ENCODE measurements at regions not wholly inside any gene's neighbourhood (a gene's known extent, or its start where the extent isn't known, plus 50 kb on each side); places are given as distances from the start of the nearest gene placed in this dataset.

DNA sequence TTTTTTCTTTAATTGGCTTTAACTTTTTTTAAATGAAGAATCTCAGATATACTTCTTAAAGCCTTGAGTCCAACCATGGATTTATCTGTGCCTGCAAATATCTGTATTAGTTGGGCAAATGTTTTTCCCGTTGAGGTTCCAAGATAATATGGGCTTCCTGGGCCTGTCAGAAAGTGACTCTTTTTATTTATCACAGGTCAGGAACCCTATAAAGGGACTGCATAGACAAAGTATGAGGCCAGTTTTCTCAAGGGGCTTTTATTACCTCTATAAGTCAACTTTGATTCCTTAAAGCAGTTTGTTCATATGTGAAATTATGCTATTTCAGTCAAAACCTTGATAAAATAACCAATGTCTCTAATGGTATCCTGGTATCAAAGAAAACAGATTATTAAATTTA lies 80.2 kb upstream of the BMP2K start:
- 56 to 64% methylated on average over 1 of the region's 1 CpG for WGBS, 2 donors

DNA sequence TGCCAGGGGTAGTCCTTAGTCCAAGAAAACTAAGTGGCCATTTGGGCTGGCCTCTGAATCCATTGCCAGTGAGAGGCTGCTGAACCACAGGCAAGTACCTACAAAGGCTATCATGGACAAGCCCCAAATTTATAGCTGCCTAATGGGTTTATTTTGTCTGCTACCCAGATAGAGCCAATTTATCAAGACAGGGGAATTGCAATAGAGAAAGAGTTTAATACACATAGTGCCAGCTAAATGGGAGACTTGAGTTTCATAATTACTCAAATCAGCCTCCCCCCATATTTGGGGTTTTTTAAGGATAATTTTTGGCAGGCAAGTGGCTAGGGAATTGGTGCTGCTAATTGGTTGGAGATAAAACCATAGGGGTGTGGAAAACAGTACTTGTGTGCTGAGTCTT lies 73.1 kb upstream of the BMP2K start:
- no peak for DNase-seq
- Histone ChIP-seq H3K4me3 (no peak overlapping the region), H3K27me3 (no peaks in the 10 kb centered on the region), H3K36me3 (no peaks in the 10 kb centered on the region), H3K9me3 (peaks cover 0 to 14% (median 13%) of the 10 kb centered on the region in 3 donors), H3K4me1 (peaks cover 0 to 12% (median 0%) of the 10 kb centered on the region in 3 donors), H3K27ac (no peak overlapping the region)
- TF ChIP-seq, protein P1, sequence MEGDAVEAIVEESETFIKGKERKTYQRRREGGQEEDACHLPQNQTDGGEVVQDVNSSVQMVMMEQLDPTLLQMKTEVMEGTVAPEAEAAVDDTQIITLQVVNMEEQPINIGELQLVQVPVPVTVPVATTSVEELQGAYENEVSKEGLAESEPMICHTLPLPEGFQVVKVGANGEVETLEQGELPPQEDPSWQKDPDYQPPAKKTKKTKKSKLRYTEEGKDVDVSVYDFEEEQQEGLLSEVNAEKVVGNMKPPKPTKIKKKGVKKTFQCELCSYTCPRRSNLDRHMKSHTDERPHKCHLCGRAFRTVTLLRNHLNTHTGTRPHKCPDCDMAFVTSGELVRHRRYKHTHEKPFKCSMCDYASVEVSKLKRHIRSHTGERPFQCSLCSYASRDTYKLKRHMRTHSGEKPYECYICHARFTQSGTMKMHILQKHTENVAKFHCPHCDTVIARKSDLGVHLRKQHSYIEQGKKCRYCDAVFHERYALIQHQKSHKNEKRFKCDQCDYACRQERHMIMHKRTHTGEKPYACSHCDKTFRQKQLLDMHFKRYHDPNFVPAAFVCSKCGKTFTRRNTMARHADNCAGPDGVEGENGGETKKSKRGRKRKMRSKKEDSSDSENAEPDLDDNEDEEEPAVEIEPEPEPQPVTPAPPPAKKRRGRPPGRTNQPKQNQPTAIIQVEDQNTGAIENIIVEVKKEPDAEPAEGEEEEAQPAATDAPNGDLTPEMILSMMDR (IDR thresholded peaks at IDR 0.05) = no peak
- no peak for TF ChIP-seq POLR2A (IDR thresholded peaks at IDR 0.05)
- intact Hi-C loops (cut with DNase I) = no loop called here

More for the DNA sequence above, 80.2 kb upstream of the BMP2K start:
- TF ChIP-seq, protein P1 (IDR thresholded peaks at IDR 0.05) = no peak
- TF ChIP-seq POLR2A (IDR thresholded peaks at IDR 0.05) = no peak
- H3K4me3 ChIP-seq = no peak overlapping the region
- H3K4me1 ChIP-seq = no peaks in the 10 kb centered on the region
- no peak for DNase-seq
- H3K27ac ChIP-seq = no peak overlapping the region
- H3K9me3 ChIP-seq = no peaks in the 10 kb centered on the region
- H3K27me3 ChIP-seq = no peaks in the 10 kb centered on the region
- no peaks in the 10 kb centered on the region for H3K36me3 ChIP-seq
- intact Hi-C loops (cut with DNase I) = no loop called here

DNA sequence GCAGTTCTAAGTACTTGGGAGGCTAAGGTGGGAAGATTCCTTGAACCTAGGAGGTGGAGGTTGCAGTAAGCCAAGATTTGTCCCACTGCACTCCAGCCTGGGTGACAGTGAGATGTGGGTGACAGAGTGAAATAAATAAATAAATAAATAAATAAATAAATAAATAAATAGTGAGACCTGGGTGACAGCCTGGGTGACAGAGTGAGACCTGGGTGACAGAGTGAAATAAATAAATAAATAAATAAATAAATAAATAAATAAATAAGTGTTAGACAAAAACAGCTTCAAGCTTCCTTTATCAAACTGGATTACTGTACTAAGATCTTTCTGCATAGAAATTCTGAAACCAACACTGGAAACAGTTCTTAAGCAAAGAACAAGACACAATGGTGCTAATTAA lies 71.8 kb upstream of the BMP2K start:
- TF ChIP-seq POLR2A (IDR thresholded peaks at IDR 0.05) = no peak
- TF ChIP-seq, protein P1 (IDR thresholded peaks at IDR 0.05) = no peak
- Histone ChIP-seq H3K9me3 (peaks cover 0 to 14% (median 13%) of the 10 kb centered on the region in 3 donors), H3K36me3 (no peaks in the 10 kb centered on the region), H3K27me3 (no peaks in the 10 kb centered on the region), H3K27ac (peak overlapping the region in 1 of 4 donors; percentile 31), H3K4me1 (peaks cover 0 to 12% (median 0%) of the 10 kb centered on the region in 3 donors), H3K4me3 (no peak overlapping the region)
- intact Hi-C loops (cut with DNase I) = no loop called here
- no peak for DNase-seq

DNA sequence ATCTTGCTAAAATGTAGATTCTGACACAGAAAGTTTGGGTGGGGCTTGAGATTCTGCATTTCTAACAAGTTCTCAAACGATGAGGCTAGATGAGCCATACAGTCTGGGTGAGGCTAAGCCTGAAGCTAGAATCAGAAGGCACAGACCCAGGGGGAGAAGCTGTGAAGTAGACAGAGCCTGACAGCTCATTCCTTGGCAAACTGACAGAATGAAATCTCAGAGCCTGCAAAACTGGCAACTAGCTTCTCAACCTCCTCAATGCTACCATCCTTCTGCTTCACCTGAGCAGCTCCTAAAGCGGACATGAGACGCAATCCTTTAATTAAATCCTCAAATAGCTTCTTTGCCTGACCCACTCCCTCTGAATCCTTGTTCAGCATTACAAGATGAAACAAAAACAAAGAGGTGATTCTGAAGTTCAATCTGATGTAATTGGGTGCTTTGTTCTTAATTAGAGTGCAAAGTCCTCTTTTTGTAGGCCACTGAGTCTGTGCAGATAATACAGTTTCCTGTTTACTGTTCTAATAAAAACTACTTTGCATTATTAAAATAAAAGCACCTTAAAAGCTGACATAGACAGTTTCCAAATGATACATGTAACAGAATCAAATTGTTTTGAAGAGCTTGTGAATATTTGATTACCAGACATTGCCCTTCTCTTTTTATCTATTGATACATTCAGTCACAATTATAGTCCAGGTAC lies 71.0 kb upstream of the BMP2K start:
- peaks cover 0 to 12% (median 0%) of the 10 kb centered on the region in 3 donors for H3K4me1 ChIP-seq
- TF ChIP-seq POLR2A (IDR thresholded peaks at IDR 0.05) = no peak
- TF ChIP-seq, protein P1 (IDR thresholded peaks at IDR 0.05) = no peak
- DNase-seq = no peak
- 47 to 79% methylated on average over 3 of the region's 3 CpGs for WGBS, 2 donors
- H3K27ac ChIP-seq = peak overlapping the region in 1 of 4 donors; percentile 31
- no peaks in the 10 kb centered on the region for H3K36me3 ChIP-seq
- intact Hi-C loops (cut with DNase I) = no loop called here
- H3K27me3 ChIP-seq = no peaks in the 10 kb centered on the region
- H3K4me3 ChIP-seq = no peak overlapping the region
- H3K9me3 ChIP-seq = peaks cover 0 to 14% (median 13%) of the 10 kb centered on the region in 3 donors

DNA sequence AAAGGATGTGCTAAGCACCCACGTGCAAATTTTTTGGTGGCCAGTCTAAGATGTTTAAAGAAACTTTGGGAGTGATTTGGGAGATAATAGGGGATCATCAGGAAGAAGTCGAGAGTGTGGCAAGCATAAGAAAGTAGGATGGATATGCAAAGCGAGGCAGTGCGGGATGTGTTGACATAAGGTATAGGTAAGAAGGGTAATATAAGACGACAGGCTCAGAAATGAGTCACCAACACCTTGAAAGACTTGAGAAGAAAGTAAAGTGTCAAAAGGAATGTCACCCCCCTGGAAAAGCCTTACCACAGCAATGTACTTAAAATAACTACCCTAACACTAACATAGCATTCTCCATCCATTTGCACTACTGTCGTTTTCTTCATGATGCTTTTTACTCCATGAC lies 69.8 kb upstream of the BMP2K start:
- no peak for DNase-seq

More for the DNA sequence above, 69.8 kb upstream of the BMP2K start:
- Histone ChIP-seq H3K27ac (no peak overlapping the region), H3K27me3 (no peaks in the 10 kb centered on the region), H3K9me3 (peaks cover 0 to 14% (median 13%) of the 10 kb centered on the region in 3 donors), H3K36me3 (no peaks in the 10 kb centered on the region), H3K4me1 (peaks cover 0 to 12% (median 0%) of the 10 kb centered on the region in 3 donors), H3K4me3 (no peak overlapping the region)
- TF ChIP-seq, protein P1 (IDR thresholded peaks at IDR 0.05) = no peak
- no peak for TF ChIP-seq POLR2A (IDR thresholded peaks at IDR 0.05)
- intact Hi-C loops (cut with DNase I) = no loop called here
- 62 to 65% methylated on average over 6 of the region's 6 CpGs for WGBS, 2 donors

All from esophagus squamous epithelium (tissue), 5 donors.